ENCODE measurements at regions not wholly inside any gene's neighbourhood (a gene's known extent, or its start where the extent isn't known, plus 50 kb on each side); places are given as distances from the start of the nearest gene placed in this dataset.

DNA sequence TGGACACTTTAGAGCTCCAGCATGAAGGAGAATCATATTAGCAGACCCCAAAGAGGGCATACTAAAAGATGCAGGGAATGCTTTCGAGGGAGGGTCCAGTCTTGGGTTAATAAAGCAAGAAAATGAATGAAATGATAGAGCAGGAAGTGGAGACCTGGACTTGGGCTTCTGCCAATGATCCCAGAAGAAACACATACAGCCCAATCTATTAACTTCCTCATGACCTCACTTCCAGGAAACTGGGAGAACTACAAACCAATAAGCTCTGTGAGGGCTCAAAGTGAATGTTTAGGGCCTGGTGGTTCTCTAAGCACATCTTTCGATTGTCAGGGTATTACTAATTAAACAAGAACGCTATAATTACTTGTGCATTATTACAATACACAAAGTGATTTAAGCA, 53.6 kb upstream of the SSX2IP start:
- TF ChIP-seq, protein P1, sequence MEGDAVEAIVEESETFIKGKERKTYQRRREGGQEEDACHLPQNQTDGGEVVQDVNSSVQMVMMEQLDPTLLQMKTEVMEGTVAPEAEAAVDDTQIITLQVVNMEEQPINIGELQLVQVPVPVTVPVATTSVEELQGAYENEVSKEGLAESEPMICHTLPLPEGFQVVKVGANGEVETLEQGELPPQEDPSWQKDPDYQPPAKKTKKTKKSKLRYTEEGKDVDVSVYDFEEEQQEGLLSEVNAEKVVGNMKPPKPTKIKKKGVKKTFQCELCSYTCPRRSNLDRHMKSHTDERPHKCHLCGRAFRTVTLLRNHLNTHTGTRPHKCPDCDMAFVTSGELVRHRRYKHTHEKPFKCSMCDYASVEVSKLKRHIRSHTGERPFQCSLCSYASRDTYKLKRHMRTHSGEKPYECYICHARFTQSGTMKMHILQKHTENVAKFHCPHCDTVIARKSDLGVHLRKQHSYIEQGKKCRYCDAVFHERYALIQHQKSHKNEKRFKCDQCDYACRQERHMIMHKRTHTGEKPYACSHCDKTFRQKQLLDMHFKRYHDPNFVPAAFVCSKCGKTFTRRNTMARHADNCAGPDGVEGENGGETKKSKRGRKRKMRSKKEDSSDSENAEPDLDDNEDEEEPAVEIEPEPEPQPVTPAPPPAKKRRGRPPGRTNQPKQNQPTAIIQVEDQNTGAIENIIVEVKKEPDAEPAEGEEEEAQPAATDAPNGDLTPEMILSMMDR (IDR thresholded peaks at IDR 0.05): no peak
- TF ChIP-seq POLR2A (IDR thresholded peaks at IDR 0.05) (no peak), EP300 (IDR thresholded peaks at IDR 0.05) (no peak)
